H1 (cell line): ENCODE measurements at regions not wholly inside any gene's neighbourhood (a gene's known extent, or its start where the extent isn't known, plus 50 kb on each side); places are given as distances from the start of the nearest gene placed in this dataset.

Experiments
- CTCF ChIA-PET: fragments of 300-600 bp; sonication (Branson Sonifier 250); formaldehyde crosslinking; loops from one replicate; lab custom pipeline; 2021; ENCODE audit not compliant: partially characterized antibody; lab: Charles Lee
- POLR2A ChIA-PET: fragments of 300-600 bp; sonication (Branson Sonifier 250); formaldehyde crosslinking; loops from one replicate; lab custom pipeline; 2021; ENCODE audit warnings: inconsistent platforms; ENCODE audit not compliant: partially characterized antibody; lab: Charles Lee
- DNase-seq, 2 experiments: peaks; one replicate each; pipeline versions ENCODE4 v3.0.0 to v3.0.0-alpha.2; 2010 to 2022; ENCODE audit warnings: low spot score in 2 of 2, low read depth in 1 of 2, mixed read lengths in 1 of 2
- FAIRE-seq: peaks from 2 replicates; lab custom pipeline; 2011; peaks lifted over from hg19 to GRCh38; lab: Jason Lieb, UNC
- H2AFZ ChIP-seq: 2 replicates; pipeline ENCODE4 v1.8.1; 2012; ENCODE audit warnings: low read length, inconsistent platforms
- H2AK5ac ChIP-seq: 2 replicates; pipeline ENCODE4 v1.6.1; 2013; ENCODE audit warnings: low read depth, low read length
- H2BK120ac ChIP-seq: replicated peaks from 2 replicates; pipeline ENCODE3; 2013; ENCODE audit warnings: low read depth, low read length, inconsistent platforms
- H2BK12ac ChIP-seq: 2 replicates; pipeline ENCODE4 v1.6.1; 2013; ENCODE audit warnings: low read depth, low read length
- H2BK15ac ChIP-seq: 2 replicates; pipeline ENCODE4 v1.6.1; 2013; ENCODE audit warnings: low read length
- H2BK20ac ChIP-seq: 2 replicates; pipeline ENCODE4 v1.6.1; 2013; ENCODE audit warnings: low read length
- H2BK5ac ChIP-seq: 2 replicates; pipeline ENCODE4 v1.6.1; 2013; ENCODE audit warnings: low read depth, low read length
- H3K14ac ChIP-seq: 2 replicates; pipeline ENCODE4 v1.6.1; 2013; ENCODE audit warnings: inconsistent platforms; ENCODE audit not compliant: insufficient read length
- H3K18ac ChIP-seq: 2 replicates; pipeline ENCODE4 v1.6.1; 2013; ENCODE audit warnings: low read length; ENCODE audit errors: extremely low read depth
- H3K23ac ChIP-seq: 2 replicates; pipeline ENCODE4 v1.6.1; 2013; ENCODE audit warnings: inconsistent platforms; ENCODE audit not compliant: insufficient read length
- H3K23me2 ChIP-seq: 2 replicates; pipeline ENCODE4 v1.6.1; 2013; ENCODE audit warnings: low read depth, low read length
- H3K27ac ChIP-seq: 2 replicates; pipeline ENCODE4 v1.6.1; 2011; ENCODE audit warnings: low read depth, low read length, inconsistent platforms
- H3K27me3 ChIP-seq, 4 experiments: replicated peaks in 1 of 4; 1 replicate in 1 of 4; 2 replicates in 3 of 4; pipeline versions ENCODE4 v1.6.1 to v1.8.1; 2011 to 2013; ENCODE audit warnings: low read length in 3 of 4, mild to moderate bottlenecking in 3 of 4, inconsistent platforms in 2 of 4, mixed read lengths in 2 of 4, moderate library complexity in 1 of 4; ENCODE audit not compliant: control insufficient read depth in 3 of 4, insufficient read depth in 3 of 4; ENCODE audit errors: extremely low read depth in 1 of 4
- H3K36me3 ChIP-seq, 4 experiments: 2 replicates each; pipeline versions ENCODE4 v1.6.1 to v1.8.1; 2011 to 2013; ENCODE audit warnings: mild to moderate bottlenecking in 4 of 4, low read length in 3 of 4, moderate library complexity in 2 of 4, control low read depth in 1 of 4, inconsistent platforms in 1 of 4; ENCODE audit not compliant: insufficient read depth in 4 of 4, control insufficient read depth in 2 of 4
- H3K4ac ChIP-seq: replicated peaks from 2 replicates; pipeline ENCODE3; 2013; ENCODE audit warnings: low read length, low read depth, mixed read lengths, inconsistent platforms; ENCODE audit not compliant: insufficient read length
- H3K4me1 ChIP-seq, 4 experiments: replicated peaks in 1 of 4; 1 replicate in 1 of 4; 2 replicates in 3 of 4; pipeline versions ENCODE4 v1.6.1 to v1.8.1; 2011 to 2013; ENCODE audit warnings: low read length in 3 of 4, inconsistent platforms in 2 of 4, mixed read lengths in 1 of 4; ENCODE audit not compliant: insufficient read depth in 4 of 4, control insufficient read depth in 3 of 4
- H3K4me2 ChIP-seq, 2 experiments: 2 replicates each; pipeline versions ENCODE4 v1.6.1 to v1.8.1; 2011 to 2013; ENCODE audit warnings: low read depth in 2 of 2, low read length in 2 of 2, control low read depth in 1 of 2, inconsistent platforms in 1 of 2, mild to moderate bottlenecking in 1 of 2; ENCODE audit not compliant: insufficient read depth in 1 of 2
- H3K4me3 ChIP-seq, 4 experiments: fragments of 200-600, 300-600 bp in 1 of 4; sonication (generic), shearing (Covaris generic), sonication (Bioruptor Twin) in 1 of 4; 2 replicates each; pipeline versions ENCODE4 v1.5.1 to v1.8.1; 2011 to 2016; ENCODE audit warnings: low read length in 4 of 4, low read depth in 3 of 4, control low read depth in 2 of 4, inconsistent platforms in 2 of 4, mild to moderate bottlenecking in 2 of 4, mixed read lengths in 1 of 4, moderate library complexity in 1 of 4; ENCODE audit not compliant: insufficient read depth in 2 of 4; ENCODE audit errors: extremely low read depth in 1 of 4
- H3K56ac ChIP-seq: replicated peaks from 2 replicates; pipeline ENCODE3; 2013; ENCODE audit warnings: low read depth, mild to moderate bottlenecking, mixed read lengths, low read length, inconsistent platforms; ENCODE audit not compliant: insufficient read length
- H3K79me1 ChIP-seq: 2 replicates; pipeline ENCODE4 v1.6.1; 2013; ENCODE audit warnings: low read depth, low read length, control low read depth
- H3K79me2 ChIP-seq, 2 experiments: 2 replicates each; pipeline versions ENCODE4 v1.6.1 to v1.8.1; 2012 to 2013; ENCODE audit warnings: low read length in 2 of 2, mild to moderate bottlenecking in 2 of 2, inconsistent platforms in 1 of 2; ENCODE audit not compliant: insufficient read depth in 2 of 2, control insufficient read depth in 1 of 2
- H3K9ac ChIP-seq, 4 experiments: replicated peaks in 1 of 4; 1 replicate in 1 of 4; 2 replicates in 3 of 4; pipeline versions ENCODE4 v1.6.1 to v1.8.1; 2011 to 2013; ENCODE audit warnings: low read depth in 3 of 4, low read length in 3 of 4, control low read depth in 2 of 4, mild to moderate bottlenecking in 2 of 4, moderate library complexity in 2 of 4, inconsistent platforms in 1 of 4; ENCODE audit errors: extremely low read depth in 1 of 4
- H3K9me3 ChIP-seq, 2 experiments: 2 replicates each; pipeline versions ENCODE4 v1.6.1 to v1.8.1; 2012 to 2013; ENCODE audit warnings: mild to moderate bottlenecking in 2 of 2, moderate library complexity in 2 of 2, control low read depth in 1 of 2, inconsistent platforms in 1 of 2, low read depth in 1 of 2, low read length in 1 of 2, mixed read lengths in 1 of 2; ENCODE audit not compliant: insufficient read depth in 2 of 2
- H4K20me1 ChIP-seq, 2 experiments: replicated peaks in 1 of 2; 2 replicates each; pipeline versions ENCODE3 to v1.8.1; 2011 to 2013; ENCODE audit warnings: inconsistent platforms in 2 of 2, low read length in 2 of 2, mild to moderate bottlenecking in 1 of 2; ENCODE audit not compliant: insufficient read depth in 2 of 2, control insufficient read depth in 1 of 2
- H4K5ac ChIP-seq: 2 replicates; pipeline ENCODE4 v1.6.1; 2013; ENCODE audit warnings: low read length, low read depth, mixed read lengths, inconsistent platforms; ENCODE audit not compliant: insufficient read length
- H4K8ac ChIP-seq: 2 replicates; pipeline ENCODE4 v1.8.0; 2013; ENCODE audit warnings: mild to moderate bottlenecking, moderate library complexity, low read length, inconsistent platforms; ENCODE audit not compliant: insufficient read depth; ENCODE audit errors: extremely low read depth
- H4K91ac ChIP-seq: replicated peaks from 2 replicates; pipeline ENCODE3; 2013; ENCODE audit warnings: low read length, mixed read lengths, inconsistent platforms; ENCODE audit not compliant: insufficient read length
- EGR1 ChIP-seq: IDR thresholded peaks from 2 replicates; pipeline ENCODE4 v1.6.1; 2011; ENCODE audit warnings: low read depth, low read length, borderline replicate concordance
- POLR2AphosphoS5 ChIP-seq: IDR thresholded peaks from 2 replicates; pipeline ENCODE4 v1.6.1; 2011; ENCODE audit warnings: low read depth, low read length
- RAD21 ChIP-seq, 2 experiments: IDR thresholded peaks in 1 of 2; conservative IDR thresholded peaks in 1 of 2; 2 replicates each; pipeline ENCODE4 v1.6.1; 2011; ENCODE audit warnings: low read depth in 2 of 2, low read length in 2 of 2, improper control_type of control experiment in 1 of 2, inconsistent platforms in 1 of 2, mild to moderate bottlenecking in 1 of 2, moderate library complexity in 1 of 2
- SIX5 ChIP-seq: IDR thresholded peaks from 2 replicates; pipeline ENCODE4 v1.6.1; 2011; ENCODE audit warnings: mild to moderate bottlenecking, low read depth, low read length
- TAF7 ChIP-seq: optimal IDR thresholded peaks from 2 replicates; pipeline ENCODE3; 2011; ENCODE audit warnings: low read depth, mild to moderate bottlenecking, inconsistent platforms, low read length, moderate library complexity, borderline replicate concordance
- ZNF274 ChIP-seq: IDR thresholded peaks from 2 replicates; pipeline ENCODE4 v1.7.0; 2012; ENCODE audit warnings: low read length, borderline replicate concordance; ENCODE audit errors: extremely low read depth
- WGBS, 2 experiments: shearing (Covaris generic) in 1 of 2; methylation state at CpG; one replicate each; pipeline versions ENCODE4 v1.1.6 to v1.1.7; 2013 to 2015; ENCODE audit warnings: low lambda C conversion rate in 2 of 2, mixed read lengths in 2 of 2, inconsistent platforms in 1 of 2, low coverage in 1 of 2, missing lambda C conversion rate in 1 of 2; ENCODE audit not compliant: insufficient replicate concordance in 2 of 2, insufficient coverage in 1 of 2, insufficient read length in 1 of 2; ENCODE audit errors: extremely low coverage in 1 of 2, missing lambda C conversion rate in 1 of 2; 5-methylcytosine and 5-hydroxymethylcytosine counted together

GRCh38 chr17:52930145-52930544 is 771.6 kb upstream of the CA10 start:
- no peak for FAIRE-seq
- H3K4me2 ChIP-seq: no peak overlapping the region
- H3K4ac ChIP-seq: no peak overlapping the region
- no peak overlapping the region for H3K18ac ChIP-seq
- no peak overlapping the region for H2AFZ ChIP-seq
- no peak overlapping the region for H3K27ac ChIP-seq
- no peak for DNase-seq
- 92% methylated on average over 1 of the region's 1 CpG; no CpG with 5 or more reads in 1 of the 2 experiments for WGBS, 2 experiments
- no peaks in the 10 kb centered on the region for H3K79me1 ChIP-seq
- H2BK12ac ChIP-seq: no peak overlapping the region
- no peak overlapping the region for H4K91ac ChIP-seq
- no peaks in the 10 kb centered on the region for H3K36me3 ChIP-seq
- H3K23me2 ChIP-seq: no peaks in the 10 kb centered on the region
- no peak overlapping the region for H4K8ac ChIP-seq
- no peaks in the 10 kb centered on the region for H3K79me2 ChIP-seq
- ChIA-PET POLR2A (no interaction called here), CTCF (interaction anchor here (0.6 to 0.7 kb wide), 3 partner anchors 301 to 1198 kb away, joined by 3 read pairs; no protein-coding TSS in a partner anchor)
- peaks cover 0 to 3% of the 10 kb centered on the region in 2 experiments; a peak in 1 of 4 replicates for H3K9me3 ChIP-seq
- H4K20me1 ChIP-seq: no peaks in the 10 kb centered on the region
- no peak overlapping the region for H2AK5ac ChIP-seq
- no peak overlapping the region for H2BK15ac ChIP-seq
- H3K4me1 ChIP-seq: no peaks in the 10 kb centered on the region
- no peak overlapping the region for H3K14ac ChIP-seq
- TF ChIP-seq RAD21 (IDR thresholded peaks at IDR 0.05 in 1 of 2, conservative IDR thresholded peaks at IDR 0.05 in 1 of 2; ENCODE audit: low read depth in 2 of 2, low read length in 2 of 2): 0 out of 4 replicates have a peak, but pooled peaks of 1 of the 2 experiments have one; percentile 15
- no peak for TF ChIP-seq ZNF274
- no peak for TF ChIP-seq TAF7
- TF ChIP-seq POLR2AphosphoS5: no peak
- no peak for TF ChIP-seq SIX5
- TF ChIP-seq EGR1: no peak
- H3K23ac ChIP-seq: no peak overlapping the region
- H4K5ac ChIP-seq: no peak overlapping the region
- H2BK20ac ChIP-seq: no peak overlapping the region
- no peak overlapping the region for H2BK120ac ChIP-seq
- H3K4me3 ChIP-seq: no peak overlapping the region
- H3K9ac ChIP-seq: no peak overlapping the region
- H2BK5ac ChIP-seq: no peak overlapping the region
- H3K27me3 ChIP-seq: peaks cover 0 to 1% (median 0%) of the 10 kb centered on the region in 4 experiments; a peak in 1 of 7 replicates
- H3K56ac ChIP-seq: no peak overlapping the region
